Testis (tissue), 2 donors: ENCODE measurements at regions not wholly inside any gene's neighbourhood (a gene's known extent, or its start where the extent isn't known, plus 50 kb on each side); places are given as distances from the start of the nearest gene placed in this dataset.

Source experiments
- DNase-seq: peaks from one replicate; pipeline ENCODE4 v3.0.0-alpha.2; 2019
- H3K27ac ChIP-seq, 2 donors: fragments of 200-600 bp; sonication (generic); one replicate each; pipeline ENCODE4 v1.5.1; 2019
- H3K27me3 ChIP-seq: fragments of 200-600 bp; sonication (generic); one replicate; pipeline ENCODE4 v1.5.1; 2019
- H3K36me3 ChIP-seq: fragments of 200-600 bp; sonication (generic); one replicate; pipeline ENCODE4 v1.5.1; 2017; ENCODE audit warnings: low read depth; ENCODE audit errors: missing control alignments
- H3K4me1 ChIP-seq: fragments of 200-600 bp; sonication (generic); one replicate; pipeline ENCODE4 v1.5.1; 2019
- H3K4me3 ChIP-seq, 2 donors: fragments of 200-600 bp; sonication (generic); one replicate each; pipeline ENCODE4 v1.5.1; 2017 to 2019
- H3K9me3 ChIP-seq: fragments of 200-600 bp; sonication (generic); one replicate; pipeline ENCODE4 v1.5.1; 2017
- CTCF ChIP-seq, 3 experiments: fragments of 450-650 bp in 2 of 3; fragments of 200-600 bp in 1 of 3; sonication (generic) in 1 of 3; IDR thresholded peaks; one replicate each; pipeline ENCODE4 v1.5.1; 2016 to 2019; ENCODE audit warnings: antibody characterized with exemption in 3 of 3, mild to moderate bottlenecking in 2 of 3, moderate library complexity in 1 of 3
- POLR2A ChIP-seq: fragments of 450-650 bp; IDR thresholded peaks from one replicate; pipeline ENCODE4 v1.6.1; 2017; ENCODE audit warnings: antibody characterized with exemption, mild to moderate bottlenecking, moderate library complexity
- WGBS, 2 donors: methylation state at CpG; one replicate each; pipeline ENCODE4 v1.1.5; 2018; 5-methylcytosine and 5-hydroxymethylcytosine counted together
- intact Hi-C: fragments of 100-400 bp; cut with DNase I; formaldehyde crosslinking; loops from one replicate; pipeline ENCODE4 v1.15.1; 2023; ENCODE audit warnings: low total_unique reads

GRCh38 chr6:122223251-122223650, 176.2 kb upstream of the HSF2 start:
- no peaks in the 10 kb centered on the region for H3K36me3 ChIP-seq
- no peak overlapping the region for H3K4me3 ChIP-seq
- no peak for TF ChIP-seq CTCF (IDR thresholded peaks at IDR 0.05)
- TF ChIP-seq POLR2A, result no peak
- DNase-seq, result no peak
- H3K9me3 ChIP-seq, result no peaks in the 10 kb centered on the region
- WGBS, 2 donors, result 80 to 84% methylated on average over 1 of the region's 1 CpG
- H3K27ac ChIP-seq, result no peak overlapping the region
- no peaks in the 10 kb centered on the region for H3K4me1 ChIP-seq
- H3K27me3 ChIP-seq, result no peaks in the 10 kb centered on the region
- intact Hi-C loops, result no loop called here

DNA sequence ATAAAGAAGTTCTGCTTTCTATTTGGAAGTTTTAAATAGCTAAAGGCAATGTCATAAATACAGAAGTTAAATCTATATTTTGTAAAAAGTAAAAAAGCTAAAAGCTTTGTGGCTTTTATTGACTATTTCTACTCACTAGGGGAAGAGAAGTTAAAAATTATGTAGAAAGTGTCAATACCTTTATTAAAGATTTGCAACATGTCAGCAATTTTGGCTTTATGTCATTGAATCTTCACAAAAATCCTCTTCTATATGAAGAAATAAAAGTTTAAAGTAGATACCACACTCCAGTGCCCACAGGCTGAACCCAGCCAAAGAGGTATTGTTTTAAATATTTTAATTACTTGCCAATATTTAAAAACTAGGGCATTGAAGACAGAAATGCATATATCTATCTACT, 160.6 kb upstream of the HSF2 start:
- Histone ChIP-seq H3K36me3 (no peaks in the 10 kb centered on the region), H3K9me3 (no peaks in the 10 kb centered on the region), H3K4me1 (no peaks in the 10 kb centered on the region), H3K4me3 (no peak overlapping the region), H3K27me3 (no peaks in the 10 kb centered on the region), H3K27ac (no peak overlapping the region)
- TF ChIP-seq CTCF (IDR thresholded peaks at IDR 0.05) (no peak), POLR2A (no peak)
- DNase-seq, result no peak
- intact Hi-C loops, result no loop called here

DNA sequence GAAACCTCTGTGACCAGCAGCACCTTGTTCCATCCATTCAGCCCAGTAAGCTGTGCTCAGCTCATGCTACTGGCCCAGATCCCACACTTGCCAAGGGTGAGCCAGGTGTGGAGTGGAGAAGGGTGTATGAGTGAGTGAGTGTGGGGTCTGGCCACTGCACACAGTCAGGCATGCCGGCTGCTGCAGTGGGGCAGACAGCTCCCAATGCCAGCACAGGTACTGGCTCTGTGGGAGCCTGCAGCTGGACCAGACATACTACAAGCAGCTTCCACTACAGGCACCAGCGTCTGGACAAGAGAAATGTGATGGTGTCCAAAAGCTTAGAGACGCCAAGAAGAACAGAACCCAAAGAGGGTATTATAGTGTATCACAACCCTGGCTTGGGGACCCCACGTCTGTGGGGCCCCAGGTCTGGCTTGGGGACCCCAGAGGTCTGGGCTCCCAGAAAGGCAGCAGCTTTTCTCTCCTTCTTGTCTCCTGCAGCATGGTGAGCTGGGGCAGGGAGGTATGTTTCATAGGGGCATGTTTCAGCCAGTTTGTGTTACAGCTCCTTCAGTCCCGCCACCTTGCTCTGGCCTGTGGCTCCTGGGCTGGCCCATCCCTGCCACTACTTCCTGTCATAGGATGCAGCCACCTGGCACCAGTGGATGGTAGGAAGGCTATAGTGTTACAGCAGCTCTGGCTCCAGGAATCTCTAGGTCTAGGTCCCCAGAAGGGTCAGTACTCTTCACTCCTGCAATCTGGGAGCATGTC, 152.4 kb upstream of the HSF2 start:
- no peaks in the 10 kb centered on the region for H3K36me3 ChIP-seq
- intact Hi-C loops, result no loop called here
- H3K27me3 ChIP-seq, result no peaks in the 10 kb centered on the region
- no peak for DNase-seq
- no peak overlapping the region for H3K4me3 ChIP-seq
- no peaks in the 10 kb centered on the region for H3K4me1 ChIP-seq
- TF ChIP-seq POLR2A, result no peak
- TF ChIP-seq CTCF (IDR thresholded peaks at IDR 0.05), result no peak
- H3K9me3 ChIP-seq, result no peaks in the 10 kb centered on the region
- H3K27ac ChIP-seq, result no peak overlapping the region
- 90% methylated on average over 5 of the region's 5 CpGs; no CpG with 5 or more reads in 1 of the 2 donors for WGBS, 2 donors

- intact Hi-C loops, result no loop called here
- no peak for TF ChIP-seq POLR2A
- no peak for TF ChIP-seq CTCF (IDR thresholded peaks at IDR 0.05)
- no peak for DNase-seq
- Histone ChIP-seq H3K4me3 (no peak overlapping the region), H3K27me3 (no peaks in the 10 kb centered on the region), H3K9me3 (no peaks in the 10 kb centered on the region), H3K36me3 (no peaks in the 10 kb centered on the region), H3K27ac (no peak overlapping the region), H3K4me1 (no peaks in the 10 kb centered on the region)
- 85 to 94% methylated on average over 2 to 7 of the region's 7 CpGs for WGBS, 2 donors
These were observed 151.3 kb upstream of the HSF2 start for GRCh38 chr6:122248001-122248669.

DNA sequence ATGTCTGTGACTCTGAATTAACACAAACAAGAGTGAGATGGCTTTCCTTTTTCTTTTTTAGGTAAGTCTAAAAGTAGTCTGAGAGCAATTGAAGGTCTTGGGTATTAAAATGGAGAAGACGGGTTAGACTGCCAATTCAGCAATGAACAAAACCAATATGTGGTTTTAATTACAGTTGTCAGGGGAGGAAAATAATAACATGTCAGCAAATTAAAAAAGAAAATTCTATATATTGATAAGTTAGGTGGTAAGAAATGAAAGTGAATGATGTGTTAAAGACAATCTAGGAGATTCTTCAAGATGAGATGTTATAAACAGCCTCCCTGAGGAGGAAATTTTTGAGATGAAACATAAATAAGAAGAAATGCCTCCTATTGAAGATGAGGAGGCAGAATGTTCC, 150.6 kb upstream of the HSF2 start:
- Histone ChIP-seq H3K27ac (no peak overlapping the region), H3K9me3 (no peaks in the 10 kb centered on the region), H3K4me1 (no peaks in the 10 kb centered on the region), H3K36me3 (no peaks in the 10 kb centered on the region), H3K4me3 (no peak overlapping the region), H3K27me3 (no peaks in the 10 kb centered on the region)
- TF ChIP-seq POLR2A (no peak), CTCF (IDR thresholded peaks at IDR 0.05) (no peak)
- no peak for DNase-seq
- intact Hi-C loops, result no loop called here
- 39 to 42% methylated on average over 1 of the region's 1 CpG for WGBS, 2 donors
